HG03045 (cell line): ENCODE measurements at regions not wholly inside any gene's neighbourhood (a gene's known extent, or its start where the extent isn't known, plus 50 kb on each side); places are given as distances from the start of the nearest gene placed in this dataset.

Source experiments
- ATAC-seq: cut with Tn5 transposase; IDR thresholded peaks from one replicate; pipeline ENCODE4 v1.9.1; 2021; ENCODE audit warnings: mild to moderate bottlenecking, moderate library complexity; ENCODE audit not compliant: unreplicated experiment

- ATAC-seq = no peak
These were observed 67.1 kb upstream of the TRIM2 start for GRCh38 chr4:153137159-153137558.

- ATAC-seq = no peak
These were observed 66.3 kb upstream of the TRIM2 start for GRCh38 chr4:153137677-153138630.

GRCh38 chr4:153138736-153139135 lies 65.5 kb upstream of the TRIM2 start:
- ATAC-seq = no peak

- ATAC-seq = no peak
These were observed 63.9 kb upstream of the TRIM2 start for GRCh38 chr4:153140294-153140693.

- ATAC-seq = no peak
These were observed 63.0 kb upstream of the TRIM2 start for GRCh38 chr4:153141238-153141637.

- ATAC-seq = no peak
These were observed 61.4 kb upstream of the TRIM2 start for GRCh38 chr4:153142700-153143438.

- no peak for ATAC-seq
These were observed 60.5 kb upstream of the TRIM2 start for GRCh38 chr4:153143527-153144348.

- ATAC-seq = no peak
These were observed 58.2 kb upstream of the TRIM2 start for GRCh38 chr4:153146031-153146430.

GRCh38 chr4:153146961-153147360 lies 57.3 kb upstream of the TRIM2 start:
- ATAC-seq = no peak

- ATAC-seq = no peak
These were observed 55.5 kb upstream of the TRIM2 start for GRCh38 chr4:153148791-153149190.

GRCh38 chr4:153151535-153152455 lies 52.4 kb upstream of the TRIM2 start:
- no peak for ATAC-seq

- peak; percentile 7 for ATAC-seq
These were observed 51.5 kb upstream of the TRIM2 start for GRCh38 chr4:153152501-153153338.

- peak; percentile 75 for ATAC-seq
These were observed 50.8 kb upstream of the TRIM2 start for GRCh38 chr4:153153339-153153871.

- ATAC-seq = no peak
These were observed 50.0 kb upstream of the TRIM2 start for GRCh38 chr4:153154007-153154975.
